Activated T-helper 17 cell treated with anti-CD3 and anti-CD28 coated beads, Interleukin-2, amount 50 U/mL, for 72 hours (primary cell): ENCODE measurements at regions not wholly inside any gene's neighbourhood (a gene's known extent, or its start where the extent isn't known, plus 50 kb on each side); places are given as distances from the start of the nearest gene placed in this dataset.

Experiments used
- ATAC-seq: fragments of 150-1000 bp; cut with Tn5 transposase; replicated peaks from 2 replicates; pipeline ENCODE4 v1.10.0; 2021; ENCODE audit warnings: mild to moderate bottlenecking, moderate library complexity
- H3K27ac Mint-ChIP-seq: one replicate; pipeline ENCODE4 v1.8.0; 2022; ENCODE audit warnings: mixed read lengths
- H3K27me3 Mint-ChIP-seq: one replicate; pipeline ENCODE4 v1.8.0; 2022; ENCODE audit warnings: mixed read lengths
- H3K36me3 Mint-ChIP-seq: one replicate; pipeline ENCODE4 v1.8.0; 2022; ENCODE audit warnings: low read depth, mild to moderate bottlenecking, mixed read lengths
- H3K4me1 Mint-ChIP-seq: one replicate; pipeline ENCODE4 v1.8.0; 2022; ENCODE audit warnings: mixed read lengths
- H3K4me3 Mint-ChIP-seq: one replicate; pipeline ENCODE4 v1.8.0; 2022; ENCODE audit warnings: mild to moderate bottlenecking, mixed read lengths
- H3K9me3 Mint-ChIP-seq: one replicate; pipeline ENCODE4 v1.8.0; 2022; ENCODE audit warnings: mixed read lengths

DNA sequence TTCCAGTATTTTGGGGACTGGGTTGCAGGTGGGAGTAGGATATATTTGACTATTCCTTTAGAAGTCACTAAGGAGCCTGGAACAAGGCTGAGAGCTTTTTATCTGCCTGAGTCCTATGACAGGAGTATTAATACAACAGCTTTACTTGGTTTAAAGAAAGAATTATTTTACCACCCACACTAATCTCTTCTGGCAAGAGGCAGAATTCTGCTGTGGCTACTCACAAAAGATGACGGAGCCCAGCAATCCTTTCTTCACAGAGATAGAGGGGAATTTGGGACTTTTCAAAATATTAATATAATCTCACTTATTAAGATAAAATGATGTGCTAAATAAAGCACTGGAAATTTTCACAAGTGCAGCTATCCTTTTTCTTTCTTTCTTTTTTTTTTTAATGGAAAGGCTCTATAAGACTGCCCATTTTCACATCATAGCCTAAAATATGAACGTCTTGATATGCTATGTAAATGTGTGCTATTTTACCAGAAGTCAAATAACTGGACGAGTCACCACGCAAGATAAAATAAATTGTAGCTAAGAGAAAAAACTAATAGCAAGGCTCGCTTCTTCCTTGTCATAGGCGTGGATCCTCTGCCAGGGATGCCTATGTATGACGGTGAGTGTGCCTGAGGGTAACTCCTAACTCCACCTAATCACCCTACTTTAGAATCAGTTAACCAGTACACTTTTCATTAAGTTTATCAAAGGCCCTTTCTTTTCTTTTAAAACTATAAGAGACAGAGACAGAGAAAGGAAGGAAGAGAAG lies 76.3 kb downstream of the ZNF608 start:
- H3K9me3 Mint-ChIP-seq: no peaks in the 10 kb centered on the region
- H3K4me1 Mint-ChIP-seq: no peaks in the 10 kb centered on the region

GRCh38 chr5:124669300-124669648 lies 77.2 kb downstream of the ZNF608 start:
- H3K27me3 Mint-ChIP-seq: no peaks in the 10 kb centered on the region

More for the DNA sequence above, 76.3 kb downstream of the ZNF608 start:
- ATAC-seq: no peak
- H3K36me3 Mint-ChIP-seq: no peaks in the 10 kb centered on the region
- H3K4me3 Mint-ChIP-seq: no peak overlapping the region
- no peak overlapping the region for H3K27ac Mint-ChIP-seq
- no peaks in the 10 kb centered on the region for H3K27me3 Mint-ChIP-seq

GRCh38 chr5:124668353-124669299 lies 77.8 kb downstream of the ZNF608 start:
- Mint-ChIP-seq H3K27ac (no peak overlapping the region), H3K4me3 (no peak overlapping the region), H3K27me3 (no peaks in the 10 kb centered on the region), H3K36me3 (no peaks in the 10 kb centered on the region), H3K4me1 (no peaks in the 10 kb centered on the region), H3K9me3 (no peaks in the 10 kb centered on the region)
- no peak for ATAC-seq

More at GRCh38 chr5:124669300-124669648, 77.2 kb downstream of the ZNF608 start:
- H3K36me3 Mint-ChIP-seq: no peaks in the 10 kb centered on the region
- no peak overlapping the region for H3K27ac Mint-ChIP-seq
- H3K4me1 Mint-ChIP-seq: no peaks in the 10 kb centered on the region
- H3K9me3 Mint-ChIP-seq: no peaks in the 10 kb centered on the region
- H3K4me3 Mint-ChIP-seq: no peak overlapping the region
- no peak for ATAC-seq

DNA sequence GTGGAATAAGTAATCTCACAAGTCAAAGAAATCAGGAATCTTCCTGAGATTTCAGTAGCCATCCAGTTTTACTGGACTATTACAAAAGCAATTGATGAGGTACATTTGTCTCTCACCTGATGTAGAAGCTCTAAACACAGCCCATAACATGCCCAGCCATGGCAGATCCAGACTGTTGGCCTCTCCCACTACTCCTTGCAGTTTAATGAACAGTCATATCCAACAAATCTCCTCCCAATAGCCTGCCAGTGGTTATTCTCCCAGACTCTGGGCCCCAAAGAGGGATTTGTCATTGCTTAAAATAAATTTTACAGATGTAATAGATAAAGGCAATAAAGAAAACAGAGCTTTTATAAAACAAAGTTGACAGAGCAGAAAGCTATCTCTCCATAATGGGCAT lies 80.8 kb downstream of the ZNF608 start:
- Mint-ChIP-seq H3K27me3 (peaks cover 9% of the 10 kb centered on the region), H3K27ac (no peak overlapping the region), H3K4me3 (no peak overlapping the region), H3K4me1 (no peaks in the 10 kb centered on the region), H3K36me3 (no peaks in the 10 kb centered on the region), H3K9me3 (no peaks in the 10 kb centered on the region)
- no peak for ATAC-seq

- Mint-ChIP-seq H3K27ac (no peak overlapping the region), H3K9me3 (no peaks in the 10 kb centered on the region), H3K4me1 (no peaks in the 10 kb centered on the region), H3K27me3 (peaks cover 13% of the 10 kb centered on the region), H3K4me3 (no peak overlapping the region), H3K36me3 (no peaks in the 10 kb centered on the region)
- no peak for ATAC-seq
Measured at GRCh38 chr5:124665035-124665434, 81.4 kb downstream of the ZNF608 start.

GRCh38 chr5:124664287-124664686 lies 82.2 kb downstream of the ZNF608 start:
- Mint-ChIP-seq H3K36me3 (no peaks in the 10 kb centered on the region), H3K4me1 (no peaks in the 10 kb centered on the region)
- no peak for ATAC-seq

GRCh38 chr5:124663101-124663506 lies 83.3 kb downstream of the ZNF608 start:
- peaks cover 20% of the 10 kb centered on the region for H3K27me3 Mint-ChIP-seq
- H3K9me3 Mint-ChIP-seq: no peaks in the 10 kb centered on the region
- H3K36me3 Mint-ChIP-seq: no peaks in the 10 kb centered on the region
- ATAC-seq: no peak
- H3K4me3 Mint-ChIP-seq: no peak overlapping the region
- no peaks in the 10 kb centered on the region for H3K4me1 Mint-ChIP-seq
- H3K27ac Mint-ChIP-seq: no peak overlapping the region

More at GRCh38 chr5:124664287-124664686, 82.2 kb downstream of the ZNF608 start:
- Mint-ChIP-seq H3K4me3 (no peak overlapping the region), H3K27ac (no peak overlapping the region), H3K27me3 (peaks cover 15% of the 10 kb centered on the region), H3K9me3 (no peaks in the 10 kb centered on the region)

GRCh38 chr5:124662181-124662781 lies 84.2 kb downstream of the ZNF608 start:
- Mint-ChIP-seq H3K36me3 (no peaks in the 10 kb centered on the region), H3K4me1 (no peaks in the 10 kb centered on the region), H3K4me3 (no peak overlapping the region), H3K27ac (no peak overlapping the region), H3K27me3 (peaks cover 20% of the 10 kb centered on the region), H3K9me3 (no peaks in the 10 kb centered on the region)
- no peak for ATAC-seq

DNA sequence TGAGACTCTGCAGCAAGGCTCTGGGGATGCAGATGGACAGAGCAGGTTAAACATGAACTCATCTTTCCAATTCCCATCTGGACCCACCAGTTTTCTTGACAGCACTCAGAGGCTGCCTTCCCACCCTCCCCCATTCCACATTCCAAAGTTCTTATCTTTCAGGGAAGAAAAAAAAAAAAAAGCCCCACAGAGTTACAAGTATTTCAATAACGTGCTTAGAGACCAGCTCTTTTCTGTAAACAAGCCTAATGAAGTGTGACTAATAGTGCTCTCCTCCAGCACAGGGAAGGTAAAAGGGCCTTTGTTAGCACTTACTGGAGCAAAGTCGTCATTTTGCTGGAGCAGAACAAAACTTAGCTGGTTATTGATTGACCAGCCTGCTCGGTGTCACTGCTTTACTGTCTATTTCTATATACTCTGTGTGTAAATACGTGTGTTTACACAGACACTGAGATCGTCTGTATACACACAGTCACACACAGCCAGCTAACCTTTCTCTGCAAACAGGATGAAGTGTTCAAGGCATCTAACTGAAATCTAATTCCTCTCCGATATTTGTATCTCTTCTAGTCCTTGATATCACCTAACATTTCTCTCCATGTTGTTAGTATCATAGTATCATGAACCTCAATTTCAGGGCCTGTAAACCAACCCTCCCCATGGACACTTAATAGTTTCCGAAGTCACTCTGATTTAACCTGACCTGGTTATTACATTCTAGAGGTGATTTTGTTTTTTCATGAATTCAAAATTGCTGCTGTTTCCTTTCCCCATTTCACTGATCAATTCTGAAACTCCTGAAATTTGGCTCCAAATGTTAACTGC lies 84.9 kb downstream of the ZNF608 start:
- no peaks in the 10 kb centered on the region for H3K4me1 Mint-ChIP-seq
- no peaks in the 10 kb centered on the region for H3K36me3 Mint-ChIP-seq
- H3K4me3 Mint-ChIP-seq: no peak overlapping the region
- no peaks in the 10 kb centered on the region for H3K9me3 Mint-ChIP-seq
- ATAC-seq: no peak
- H3K27ac Mint-ChIP-seq: no peak overlapping the region
- H3K27me3 Mint-ChIP-seq: peaks cover 20% of the 10 kb centered on the region

DNA sequence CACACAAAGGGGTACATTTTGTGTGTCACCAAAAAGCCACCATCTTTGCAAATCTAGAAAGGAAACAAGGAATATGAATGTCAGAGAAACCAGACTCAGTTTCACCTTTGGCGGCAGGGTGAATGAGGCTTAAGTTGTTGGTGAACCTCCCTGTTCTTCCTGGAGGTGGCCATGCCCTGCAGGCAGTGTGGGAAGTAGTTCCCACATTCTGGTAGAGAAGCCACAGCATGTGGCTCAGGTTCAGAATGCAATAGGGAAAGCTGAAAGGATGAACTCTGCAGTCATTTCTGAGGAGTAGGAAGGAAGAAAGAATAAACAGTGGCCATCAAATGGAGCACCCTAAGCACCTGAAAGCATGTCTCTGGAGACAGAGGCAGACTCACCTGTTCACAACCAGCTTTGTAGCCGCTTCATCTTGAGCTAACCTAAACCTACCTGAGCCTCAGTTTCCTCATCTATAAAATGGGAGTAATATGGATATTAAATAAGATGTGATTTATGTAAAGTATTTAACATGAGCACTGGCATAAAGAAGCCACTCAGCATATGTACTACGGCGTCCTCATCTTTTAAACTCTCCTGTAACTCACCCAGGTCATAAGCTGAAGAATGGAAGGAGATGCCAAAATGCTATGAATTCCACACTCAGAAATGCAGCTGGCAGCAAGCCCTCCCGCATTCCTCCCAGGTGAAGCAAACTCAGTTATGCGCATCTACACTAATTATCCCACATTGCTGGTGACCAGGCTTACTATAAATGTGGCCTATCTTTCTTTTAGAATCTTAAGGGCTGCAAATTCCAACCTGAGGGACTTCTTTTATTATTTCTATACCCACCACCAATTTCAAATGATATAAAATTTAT lies 86.0 kb downstream of the ZNF608 start:
- no peaks in the 10 kb centered on the region for H3K36me3 Mint-ChIP-seq
- no peaks in the 10 kb centered on the region for H3K4me1 Mint-ChIP-seq
- H3K4me3 Mint-ChIP-seq: no peak overlapping the region
- no peak for ATAC-seq
- H3K9me3 Mint-ChIP-seq: no peaks in the 10 kb centered on the region
- peaks cover 20% of the 10 kb centered on the region for H3K27me3 Mint-ChIP-seq
- H3K27ac Mint-ChIP-seq: no peak overlapping the region

DNA sequence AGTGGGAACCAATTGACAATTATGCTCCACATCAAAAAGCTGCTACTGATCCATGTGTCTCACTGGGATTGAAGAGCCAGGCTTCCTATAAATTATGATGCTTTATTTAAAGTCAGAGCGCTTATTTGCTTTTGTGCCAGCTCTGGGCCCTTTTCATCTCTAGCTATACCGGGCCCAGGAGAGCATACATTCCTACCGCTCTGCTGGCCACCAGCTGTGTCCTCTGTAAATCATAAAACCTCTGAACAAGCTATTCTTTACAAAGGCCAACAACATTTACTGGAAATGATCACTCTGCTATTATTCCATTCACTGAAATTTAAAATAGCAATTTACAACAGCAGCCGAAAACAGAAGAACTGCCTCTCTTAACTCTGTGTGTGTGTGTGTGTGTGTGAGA lies 86.6 kb downstream of the ZNF608 start:
- Mint-ChIP-seq H3K27me3 (peaks cover 20% of the 10 kb centered on the region), H3K4me1 (no peaks in the 10 kb centered on the region), H3K36me3 (no peaks in the 10 kb centered on the region), H3K27ac (no peak overlapping the region), H3K9me3 (no peaks in the 10 kb centered on the region), H3K4me3 (no peak overlapping the region)
- no peak for ATAC-seq

DNA sequence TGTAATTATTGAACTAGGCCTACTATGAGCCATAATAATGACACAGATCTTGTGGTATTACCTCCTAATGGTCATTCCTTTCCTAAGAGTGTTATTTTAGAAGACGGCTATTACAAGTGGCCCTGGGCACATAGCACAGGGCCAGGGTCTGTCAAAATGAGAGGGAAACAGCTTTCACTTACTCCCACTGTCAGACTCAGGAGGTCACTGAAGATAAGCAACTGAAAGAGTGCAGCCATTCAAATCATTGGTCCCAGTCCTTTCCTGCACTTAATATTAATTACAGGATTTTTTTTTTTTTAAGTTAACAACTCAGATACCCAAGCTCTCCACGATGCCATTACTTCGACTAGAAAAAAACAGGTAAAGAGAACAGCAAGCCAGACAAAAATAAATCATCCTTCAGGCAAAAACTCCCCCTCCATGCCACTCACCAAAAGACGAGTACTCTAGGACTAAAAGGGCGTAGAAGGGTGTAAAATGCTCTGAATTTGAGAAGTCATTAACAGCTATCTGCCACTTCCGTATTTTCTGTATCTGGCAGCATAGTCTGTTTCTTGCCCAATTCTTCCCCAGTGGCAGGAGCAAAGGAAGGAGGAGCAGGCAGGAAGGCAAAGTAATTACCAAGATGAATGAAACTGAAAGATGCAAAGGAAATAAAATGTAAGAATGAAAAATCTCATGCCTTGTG lies 87.4 kb downstream of the ZNF608 start:
- Mint-ChIP-seq H3K36me3 (no peaks in the 10 kb centered on the region), H3K4me1 (no peaks in the 10 kb centered on the region), H3K9me3 (no peaks in the 10 kb centered on the region), H3K4me3 (no peak overlapping the region), H3K27me3 (peaks cover 20% of the 10 kb centered on the region), H3K27ac (no peak overlapping the region)
- ATAC-seq: no peak
